Adrenal gland (tissue), 5 donors: ENCODE measurements at regions not wholly inside any gene's neighbourhood (a gene's known extent, or its start where the extent isn't known, plus 50 kb on each side); places are given as distances from the start of the nearest gene placed in this dataset.

Experiments
- CTCF ChIP-seq, 6 experiments: fragments of 450-650 bp in 4 of 6; fragments of 200-600 bp in 2 of 6; sonication (generic) in 1 of 6; IDR thresholded peaks; 1 replicate in 5 of 6; 2 replicates in 1 of 6; pipeline versions ENCODE4 v1.5.1 to v1.8.0; 2016 to 2021; ENCODE audit warnings: antibody characterized with exemption in 6 of 6, mild to moderate bottlenecking in 2 of 6, moderate library complexity in 1 of 6
- POLR2A ChIP-seq, 2 donors: fragments of 450-650 bp; IDR thresholded peaks; one replicate each; pipeline ENCODE4 v1.6.1; 2017; ENCODE audit warnings: antibody characterized with exemption in 2 of 2, mild to moderate bottlenecking in 2 of 2, moderate library complexity in 1 of 2
- donor health status: DM: no; HTN: no; CAD: no.

GRCh38 chr1:59215766-59216291 is 81.1 kb upstream of the FGGY start:
- TF ChIP-seq CTCF (IDR thresholded peaks at IDR 0.05) = no peak
- TF ChIP-seq POLR2A (IDR thresholded peaks at IDR 0.05) = no peak
